IMR-90 (cell line): ENCODE measurements at regions not wholly inside any gene's neighbourhood (a gene's known extent, or its start where the extent isn't known, plus 50 kb on each side); places are given as distances from the start of the nearest gene placed in this dataset.

Source experiments
- ATAC-seq: fragments of 200-7000 bp; cut with Tn5 transposase; 2 replicates; pipeline ENCODE4 v1.9.1; 2020; ENCODE audit warnings: low read depth, mild to moderate bottlenecking, moderate library complexity
- BruUV-seq: library from RNA; stranded (reverse); fragments of 400-500 nt; replicated peaks from 2 replicates; lab custom pipeline; 2021; lab: Mats Ljungman, UMichigan
- CTCF ChIA-PET: fragments of 300-600 bp; formaldehyde crosslinking; extraction: SDS; loops from one replicate; lab custom pipeline; 2021; ENCODE audit warnings: antibody characterized with exemption; lab: Yijun Ruan, JAX
- POLR2A ChIA-PET: fragments of 300-600 bp; sonication (Branson Sonifier 250); formaldehyde crosslinking; loops from one replicate; lab custom pipeline; 2022; ENCODE audit warnings: antibody characterized with exemption; ENCODE audit not compliant: unreplicated experiment; lab: Charles Lee
- DNase-seq: peaks from one replicate; pipeline ENCODE4 v3.0.0; 2013
- H2AFZ ChIP-seq: replicated peaks from 2 replicates; pipeline ENCODE3; 2013; ENCODE audit warnings: low read length, mild to moderate bottlenecking; ENCODE audit not compliant: poor library complexity
- H2AK5ac ChIP-seq: 2 replicates; pipeline ENCODE4 v1.6.1; 2013; ENCODE audit warnings: low read depth, low read length, inconsistent platforms
- H2AK9ac ChIP-seq: replicated peaks from 2 replicates; pipeline ENCODE3; 2013; ENCODE audit warnings: mild to moderate bottlenecking, low read depth, low read length, moderate library complexity; ENCODE audit not compliant: poor library complexity
- H2BK120ac ChIP-seq: 2 replicates; pipeline ENCODE4 v1.6.1; 2013; ENCODE audit warnings: low read depth, low read length, inconsistent platforms
- H2BK15ac ChIP-seq: 3 replicates; pipeline ENCODE4 v1.6.1; 2013; ENCODE audit warnings: low read depth, low read length, inconsistent platforms
- H2BK20ac ChIP-seq: 2 replicates; pipeline ENCODE4 v1.6.1; 2013; ENCODE audit warnings: low read depth, mild to moderate bottlenecking, inconsistent platforms, low read length, moderate library complexity
- H2BK5ac ChIP-seq: 2 replicates; pipeline ENCODE4 v1.6.1; 2013; ENCODE audit warnings: mild to moderate bottlenecking, low read depth, low read length, inconsistent platforms; ENCODE audit not compliant: poor library complexity, severe bottlenecking
- H3K14ac ChIP-seq: replicated peaks from 2 replicates; pipeline ENCODE4 v1.6.1; 2013; ENCODE audit warnings: low read depth, low read length, inconsistent platforms
- H3K18ac ChIP-seq: 2 replicates; pipeline ENCODE4 v1.6.1; 2013; ENCODE audit warnings: low read depth, low read length, control low read depth
- H3K23ac ChIP-seq: 2 replicates; pipeline ENCODE4 v1.6.1; 2013; ENCODE audit warnings: low read depth, low read length, inconsistent platforms
- H3K27ac ChIP-seq: 2 replicates; pipeline ENCODE4 v1.5.1; 2013; ENCODE audit warnings: mild to moderate bottlenecking, control low read depth, low read length; ENCODE audit not compliant: insufficient read depth
- H3K27me3 ChIP-seq: 2 replicates; pipeline ENCODE4 v1.6.1; 2013; ENCODE audit warnings: low read length; ENCODE audit not compliant: control insufficient read depth, insufficient read depth
- H3K36me3 ChIP-seq: 2 replicates; pipeline ENCODE4 v1.6.1; 2013; ENCODE audit warnings: low read length, mixed read lengths; ENCODE audit not compliant: control insufficient read depth, insufficient read depth
- H3K4ac ChIP-seq: 2 replicates; pipeline ENCODE4 v1.6.1; 2013; ENCODE audit warnings: low read depth, low read length, inconsistent platforms
- H3K4me1 ChIP-seq: 2 replicates; pipeline ENCODE4 v1.6.1; 2013; ENCODE audit warnings: low read length, mixed read lengths; ENCODE audit not compliant: control insufficient read depth, insufficient read depth
- H3K4me2 ChIP-seq: 2 replicates; pipeline ENCODE4 v1.6.1; 2013; ENCODE audit warnings: low read depth, mild to moderate bottlenecking, control low read depth, low read length, moderate library complexity
- H3K4me3 ChIP-seq: 2 replicates; pipeline ENCODE4 v1.5.1; 2013; ENCODE audit warnings: low read depth, mild to moderate bottlenecking, control low read depth, low read length, moderate library complexity; ENCODE audit not compliant: insufficient read depth
- H3K56ac ChIP-seq: 2 replicates; pipeline ENCODE4 v1.6.1; 2013; ENCODE audit warnings: low read length, inconsistent platforms; ENCODE audit not compliant: insufficient read depth; ENCODE audit errors: extremely low read depth
- H3K79me1 ChIP-seq, 2 experiments: 2 replicates each; pipeline ENCODE4 v1.6.1; 2013; ENCODE audit warnings: low read length in 2 of 2, inconsistent platforms in 1 of 2, low read depth in 1 of 2
- H3K9ac ChIP-seq: 2 replicates; pipeline ENCODE4 v1.6.1; 2013; ENCODE audit warnings: low read depth, low read length, control low read depth
- H3K9me1 ChIP-seq: 2 replicates; pipeline ENCODE4 v1.6.1; 2013; ENCODE audit warnings: low read length, inconsistent platforms; ENCODE audit not compliant: insufficient read depth
- H3K9me3 ChIP-seq: 2 replicates; pipeline ENCODE4 v1.6.1; 2013; ENCODE audit warnings: low read length; ENCODE audit not compliant: control insufficient read depth, insufficient read depth
- H4K20me1 ChIP-seq: 2 replicates; pipeline ENCODE4 v1.6.1; 2013; ENCODE audit warnings: low read length, inconsistent platforms; ENCODE audit not compliant: insufficient read depth
- H4K5ac ChIP-seq: 2 replicates; pipeline ENCODE4 v1.6.1; 2013; ENCODE audit warnings: mild to moderate bottlenecking, low read depth, low read length, control low read depth
- H4K8ac ChIP-seq, 2 experiments: 2 replicates each; pipeline ENCODE4 v1.6.1; 2013; ENCODE audit warnings: low read depth in 2 of 2, low read length in 2 of 2, control low read depth in 1 of 2, inconsistent platforms in 1 of 2
- H4K91ac ChIP-seq: 2 replicates; pipeline ENCODE4 v1.6.1; 2013; ENCODE audit warnings: low read depth, low read length, inconsistent platforms; ENCODE audit not compliant: insufficient read depth
- CEBPB ChIP-seq: IDR thresholded peaks from 2 replicates; pipeline ENCODE4 v1.6.1; 2012; ENCODE audit warnings: low read depth, low read length, improper control_type of control experiment
- CTCF ChIP-seq: conservative IDR thresholded peaks from 2 replicates; pipeline ENCODE4 v1.5.1; 2012; ENCODE audit warnings: mild to moderate bottlenecking, low read depth, low read length, improper control_type of control experiment
- ELK1 ChIP-seq: fragments of 150-350 bp; IDR thresholded peaks from 2 replicates; pipeline ENCODE4 v1.6.1; 2016; ENCODE audit warnings: low read depth, mild to moderate bottlenecking, low read length, moderate library complexity, borderline replicate concordance
- FOS ChIP-seq: fragments of 150-350 bp; IDR thresholded peaks from 2 replicates; pipeline ENCODE4 v1.6.1; 2016; ENCODE audit warnings: low read depth, low read length
- MAFK ChIP-seq: IDR thresholded peaks from 2 replicates; pipeline ENCODE4 v1.6.1; 2012; ENCODE audit warnings: low read depth, low read length, improper control_type of control experiment
- MAZ ChIP-seq: IDR thresholded peaks from 2 replicates; pipeline ENCODE4 v1.6.1; 2012; ENCODE audit warnings: low read depth, mild to moderate bottlenecking, low read length, improper control_type of control experiment, moderate library complexity, borderline replicate concordance
- NFE2L2 ChIP-seq: fragments of 150-350 bp; IDR thresholded peaks from 2 replicates; pipeline ENCODE4 v1.6.1; 2016; ENCODE audit warnings: low read depth, mild to moderate bottlenecking, low read length
- POLR2A ChIP-seq: IDR thresholded peaks from 2 replicates; pipeline ENCODE4 v1.6.1; 2012; ENCODE audit warnings: mild to moderate bottlenecking, low read depth, low read length
- RCOR1 ChIP-seq: IDR thresholded peaks from 2 replicates; pipeline ENCODE4 v1.6.1; 2012; ENCODE audit warnings: mild to moderate bottlenecking, low read length, improper control_type of control experiment; ENCODE audit not compliant: insufficient replicate concordance
- SMC3 ChIP-seq: fragments of 150-350 bp; IDR thresholded peaks from 2 replicates; pipeline ENCODE4 v1.6.1; 2016; ENCODE audit warnings: low read depth, mild to moderate bottlenecking, antibody characterized with exemption, low read length, moderate library complexity
- USF2 ChIP-seq: fragments of 150-350 bp; IDR thresholded peaks from 2 replicates; pipeline ENCODE4 v1.6.1; 2017; ENCODE audit warnings: mild to moderate bottlenecking, antibody characterized with exemption, low read length, low read depth
- WGBS, 2 experiments: methylation state at CpG; one replicate each; pipeline versions ENCODE4 v1.1.5 to v1.1.7; 2013; ENCODE audit warnings: missing lambda C conversion rate in 2 of 2; ENCODE audit not compliant: insufficient read length in 1 of 2; ENCODE audit errors: extremely low coverage in 2 of 2; 5-methylcytosine and 5-hydroxymethylcytosine counted together
- dilution Hi-C: fragments of 300-500 bp; cut with HindIII; formaldehyde crosslinking; loops from one replicate; pipeline ENCODE4 v1.14.3; 2018; ENCODE audit warnings: low sequenced_read_pairs; ENCODE audit not compliant: unreplicated experiment
- in situ Hi-C: fragments of 300-500 bp; cut with MboI; formaldehyde crosslinking; loops from 3 replicates; pipeline ENCODE4 v1.14.3; 2019; ENCODE audit warnings: low sequenced_read_pairs, inconsistent platforms, mixed read lengths
- intact Hi-C: fragments of 100-400 bp; cut with micrococcal nuclease; formaldehyde crosslinking; loops from 2 replicates; pipeline ENCODE4 v1.10.0; 2022

GRCh38 chr2:40543381-40543780, 91.5 kb upstream of the SLC8A1 start:
- ChIA-PET POLR2A (no interaction called here), CTCF (interaction anchor here (0.6 to 1.8 kb wide), 2 partner anchors 11 to 142 kb away, joined by 4 to 6 read pairs; no protein-coding TSS in a partner anchor)
- Histone ChIP-seq H3K4me1 (no peaks in the 10 kb centered on the region), H3K18ac (no peak overlapping the region), H4K5ac (no peak overlapping the region), H3K56ac (no peak overlapping the region), H3K79me1 (no peaks in the 10 kb centered on the region), H4K8ac (no peak overlapping the region), H3K4me3 (no peak overlapping the region), H2BK15ac (no peak overlapping the region), H3K9me3 (no peaks in the 10 kb centered on the region), H3K9ac (no peak overlapping the region), H3K4ac (no peak overlapping the region), H2AK9ac (no peak overlapping the region), H3K14ac (no peak overlapping the region), H2BK5ac (no peak overlapping the region), H3K27me3 (no peaks in the 10 kb centered on the region), H3K27ac (no peak overlapping the region), H3K23ac (no peak overlapping the region), H3K4me2 (no peak overlapping the region), H2AFZ (no peak overlapping the region), H4K20me1 (no peaks in the 10 kb centered on the region), H3K9me1 (no peaks in the 10 kb centered on the region), H3K36me3 (no peaks in the 10 kb centered on the region), H4K91ac (no peak overlapping the region), H2AK5ac (no peak overlapping the region), H2BK20ac (no peak overlapping the region), H2BK120ac (no peak overlapping the region)
- DNase-seq, result no peak
- TF ChIP-seq CTCF (no peak), USF2 (no peak), CEBPB (no peak), ELK1 (no peak), POLR2A (no peak), FOS (no peak), MAZ (no peak), RCOR1 (no peak), SMC3 (no peak), NFE2L2 (no peak), MAFK (no peak)
- WGBS, 2 experiments, result no CpG with 5 or more reads among the region's 2 CpGs
- intact Hi-C loops, result no loop called here
- no peak for ATAC-seq
- in situ Hi-C loops, result no loop called here
- dilution Hi-C loops, result no loop called here
- BruUV-seq, result no TSS peak
